Fibroblast of lung (primary cell): ENCODE measurements at regions not wholly inside any gene's neighbourhood (a gene's known extent, or its start where the extent isn't known, plus 50 kb on each side); places are given as distances from the start of the nearest gene placed in this dataset.
A peak's percentile ranks its signal among the peaks of the same experiment; 100 is the strongest.

ENCODE experiments used
- DNase-seq, 2 donors: peaks; one replicate each; pipeline versions ENCODE4 v3.0.0 to v3.0.0-alpha.2; 2010; ENCODE audit warnings: low read depth in 2 of 2
- H2AFZ ChIP-seq: 2 replicates; pipeline ENCODE4 v1.5.1; 2012; ENCODE audit warnings: low read length, control low read depth, inconsistent platforms
- H3K27ac ChIP-seq: 2 replicates; pipeline ENCODE4 v1.5.1; 2011; ENCODE audit warnings: low read length, control low read depth; ENCODE audit not compliant: insufficient read depth
- H3K27me3 ChIP-seq: 2 replicates; pipeline ENCODE4 v1.5.1; 2011; ENCODE audit warnings: mild to moderate bottlenecking, low read length; ENCODE audit not compliant: control insufficient read depth, insufficient read depth
- H3K36me3 ChIP-seq: 2 replicates; pipeline ENCODE4 v1.5.1; 2011; ENCODE audit warnings: low read length; ENCODE audit not compliant: control insufficient read depth, insufficient read depth
- H3K4me1 ChIP-seq: 2 replicates; pipeline ENCODE4 v1.5.1; 2011; ENCODE audit warnings: low read length; ENCODE audit not compliant: control insufficient read depth, insufficient read depth; ENCODE audit errors: extremely low read depth
- H3K4me2 ChIP-seq: 2 replicates; pipeline ENCODE4 v1.5.1; 2011; ENCODE audit warnings: low read length, control low read depth; ENCODE audit not compliant: insufficient read depth; ENCODE audit errors: extremely low read depth
- H3K4me3 ChIP-seq, 4 experiments: fragments of 200-600 bp in 1 of 4; sonication (generic) in 1 of 4; replicated peaks in 1 of 4; 2 replicates each; pipeline ENCODE4 v1.5.1; 2011 to 2016; ENCODE audit warnings: low read length in 4 of 4, low read depth in 3 of 4, mild to moderate bottlenecking in 3 of 4, control low read depth in 2 of 4, inconsistent platforms in 1 of 4, mixed read lengths in 1 of 4; ENCODE audit not compliant: insufficient read depth in 1 of 4; ENCODE audit errors: control extremely low read depth in 1 of 4
- H3K79me2 ChIP-seq: 2 replicates; pipeline ENCODE4 v1.5.1; 2012; ENCODE audit warnings: mild to moderate bottlenecking, low read length, inconsistent platforms; ENCODE audit not compliant: control insufficient read depth, insufficient read depth
- H3K9ac ChIP-seq: 2 replicates; pipeline ENCODE4 v1.5.1; 2011; ENCODE audit warnings: mild to moderate bottlenecking, low read length, control low read depth; ENCODE audit not compliant: insufficient read depth
- H3K9me3 ChIP-seq: 2 replicates; pipeline ENCODE4 v1.5.1; 2012; ENCODE audit warnings: low read depth, low read length; ENCODE audit not compliant: control insufficient read depth, insufficient read depth
- H4K20me1 ChIP-seq: 2 replicates; pipeline ENCODE4 v1.5.1; 2011; ENCODE audit warnings: low read length; ENCODE audit not compliant: control insufficient read depth, insufficient read depth; ENCODE audit errors: extremely low read depth
- EZH2 ChIP-seq: IDR thresholded peaks from 2 replicates; pipeline ENCODE4 v1.5.1; 2012; ENCODE audit warnings: low read length, control low read depth, mild to moderate bottlenecking; ENCODE audit errors: missing control alignments
- TF ChIP-seq, protein P1 (sequence below), 2 donors: IDR thresholded peaks in 1 of 2; conservative IDR thresholded peaks in 1 of 2; 1 replicate in 1 of 2; 2 replicates in 1 of 2; pipeline ENCODE4 v1.5.1; 2011 to 2012; ENCODE audit warnings: low read length in 2 of 2, control low read depth in 1 of 2, inconsistent platforms in 1 of 2, low read depth in 1 of 2, mild to moderate bottlenecking in 1 of 2

DNA sequence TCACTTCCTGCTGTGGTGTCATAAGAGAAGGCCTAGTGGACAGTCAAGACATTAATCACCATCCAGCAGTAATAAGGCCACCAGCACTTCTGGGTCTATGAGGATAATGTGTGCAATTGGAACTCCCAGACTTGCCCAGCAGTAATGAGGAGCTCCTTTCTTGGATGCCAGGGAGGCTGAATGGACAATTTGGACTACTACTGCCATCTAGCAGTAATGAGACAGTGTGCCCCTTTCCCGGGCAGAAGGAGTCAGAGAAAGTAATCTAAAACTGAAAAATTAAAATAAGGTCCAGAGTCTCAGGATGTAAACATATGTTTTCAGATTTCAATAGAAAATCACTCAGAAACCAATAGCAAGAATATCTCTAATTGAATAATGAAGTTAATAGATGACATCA lies 400.4 kb downstream of the CDC14C start:
- no peaks in the 10 kb centered on the region for H3K27me3 ChIP-seq
- H3K4me1 ChIP-seq, result no peaks in the 10 kb centered on the region
- no peak overlapping the region for H2AFZ ChIP-seq
- H3K9ac ChIP-seq, result no peak overlapping the region
- H3K4me2 ChIP-seq, result no peak overlapping the region
- no peaks in the 10 kb centered on the region for H3K36me3 ChIP-seq
- H3K9me3 ChIP-seq, result no peaks in the 10 kb centered on the region
- peak in 1 of 2 donors; percentile 16 for DNase-seq
- H3K27ac ChIP-seq, result no peak overlapping the region
- H3K4me3 ChIP-seq, result no peak overlapping the region
- no peaks in the 10 kb centered on the region for H4K20me1 ChIP-seq
- TF ChIP-seq, protein P1, sequence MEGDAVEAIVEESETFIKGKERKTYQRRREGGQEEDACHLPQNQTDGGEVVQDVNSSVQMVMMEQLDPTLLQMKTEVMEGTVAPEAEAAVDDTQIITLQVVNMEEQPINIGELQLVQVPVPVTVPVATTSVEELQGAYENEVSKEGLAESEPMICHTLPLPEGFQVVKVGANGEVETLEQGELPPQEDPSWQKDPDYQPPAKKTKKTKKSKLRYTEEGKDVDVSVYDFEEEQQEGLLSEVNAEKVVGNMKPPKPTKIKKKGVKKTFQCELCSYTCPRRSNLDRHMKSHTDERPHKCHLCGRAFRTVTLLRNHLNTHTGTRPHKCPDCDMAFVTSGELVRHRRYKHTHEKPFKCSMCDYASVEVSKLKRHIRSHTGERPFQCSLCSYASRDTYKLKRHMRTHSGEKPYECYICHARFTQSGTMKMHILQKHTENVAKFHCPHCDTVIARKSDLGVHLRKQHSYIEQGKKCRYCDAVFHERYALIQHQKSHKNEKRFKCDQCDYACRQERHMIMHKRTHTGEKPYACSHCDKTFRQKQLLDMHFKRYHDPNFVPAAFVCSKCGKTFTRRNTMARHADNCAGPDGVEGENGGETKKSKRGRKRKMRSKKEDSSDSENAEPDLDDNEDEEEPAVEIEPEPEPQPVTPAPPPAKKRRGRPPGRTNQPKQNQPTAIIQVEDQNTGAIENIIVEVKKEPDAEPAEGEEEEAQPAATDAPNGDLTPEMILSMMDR (conservative IDR thresholded peaks at IDR 0.05 in 1 of 2, IDR thresholded peaks at IDR 0.05 in 1 of 2; ENCODE audit: low read depth in 1 of 2, low read length in 2 of 2), result no peak
- TF ChIP-seq EZH2, result no peak
- no peaks in the 10 kb centered on the region for H3K79me2 ChIP-seq

DNA sequence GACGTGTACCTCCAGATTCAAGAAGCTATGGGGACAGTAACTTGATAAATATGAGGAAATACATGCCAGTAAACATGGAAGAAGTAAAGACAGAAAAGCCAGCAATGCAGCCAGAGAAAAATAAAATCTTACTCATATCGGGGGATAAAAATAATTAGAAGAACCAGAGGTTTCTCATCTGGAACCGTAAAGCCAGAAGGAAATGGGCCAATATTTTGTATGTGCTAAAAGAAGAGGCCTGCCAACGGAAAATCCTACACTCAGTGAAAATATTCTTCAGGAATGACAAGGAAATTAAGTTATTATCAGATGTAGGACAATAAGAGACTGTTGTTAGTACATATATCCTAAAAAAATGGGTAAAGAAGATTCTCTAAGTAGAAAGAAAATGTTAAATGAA lies 401.2 kb downstream of the CDC14C start:
- Histone ChIP-seq H3K27ac (no peak overlapping the region), H3K9me3 (no peaks in the 10 kb centered on the region), H3K4me3 (no peak overlapping the region), H2AFZ (no peak overlapping the region), H4K20me1 (no peaks in the 10 kb centered on the region), H3K27me3 (no peaks in the 10 kb centered on the region), H3K9ac (no peak overlapping the region), H3K79me2 (no peaks in the 10 kb centered on the region), H3K4me2 (no peak overlapping the region), H3K4me1 (no peaks in the 10 kb centered on the region), H3K36me3 (no peaks in the 10 kb centered on the region)
- no peak for DNase-seq
- TF ChIP-seq, protein P1 (conservative IDR thresholded peaks at IDR 0.05 in 1 of 2, IDR thresholded peaks at IDR 0.05 in 1 of 2; ENCODE audit: low read depth in 1 of 2, low read length in 2 of 2), result no peak
- no peak for TF ChIP-seq EZH2

GRCh38 chr7:49327155-49327554 lies 402.8 kb downstream of the CDC14C start:
- Histone ChIP-seq H4K20me1 (no peaks in the 10 kb centered on the region), H3K9me3 (no peaks in the 10 kb centered on the region), H3K9ac (no peak overlapping the region), H3K4me3 (no peak overlapping the region), H2AFZ (no peak overlapping the region), H3K27me3 (no peaks in the 10 kb centered on the region), H3K27ac (no peak overlapping the region), H3K4me1 (no peaks in the 10 kb centered on the region), H3K36me3 (no peaks in the 10 kb centered on the region), H3K4me2 (no peak overlapping the region), H3K79me2 (no peaks in the 10 kb centered on the region)
- TF ChIP-seq EZH2, result no peak
- TF ChIP-seq, protein P1 (conservative IDR thresholded peaks at IDR 0.05 in 1 of 2, IDR thresholded peaks at IDR 0.05 in 1 of 2; ENCODE audit: low read depth in 1 of 2, low read length in 2 of 2), result no peak
- DNase-seq, result no peak
